IPS-11a (cell line): ENCODE measurements at regions not wholly inside any gene's neighbourhood (a gene's known extent, or its start where the extent isn't known, plus 50 kb on each side); places are given as distances from the start of the nearest gene placed in this dataset.
"Not testable (repeated sequence)": the region's sequence is repeated elsewhere in the genome, so short reads cannot be mapped to it uniquely, and the experiment has no call there.

ENCODE experiments used
- H3K4me3 ChIP-seq: one replicate; pipeline ENCODE4 v1.5.1; 2013; ENCODE audit warnings: low read depth, low read length, control low read depth

DNA sequence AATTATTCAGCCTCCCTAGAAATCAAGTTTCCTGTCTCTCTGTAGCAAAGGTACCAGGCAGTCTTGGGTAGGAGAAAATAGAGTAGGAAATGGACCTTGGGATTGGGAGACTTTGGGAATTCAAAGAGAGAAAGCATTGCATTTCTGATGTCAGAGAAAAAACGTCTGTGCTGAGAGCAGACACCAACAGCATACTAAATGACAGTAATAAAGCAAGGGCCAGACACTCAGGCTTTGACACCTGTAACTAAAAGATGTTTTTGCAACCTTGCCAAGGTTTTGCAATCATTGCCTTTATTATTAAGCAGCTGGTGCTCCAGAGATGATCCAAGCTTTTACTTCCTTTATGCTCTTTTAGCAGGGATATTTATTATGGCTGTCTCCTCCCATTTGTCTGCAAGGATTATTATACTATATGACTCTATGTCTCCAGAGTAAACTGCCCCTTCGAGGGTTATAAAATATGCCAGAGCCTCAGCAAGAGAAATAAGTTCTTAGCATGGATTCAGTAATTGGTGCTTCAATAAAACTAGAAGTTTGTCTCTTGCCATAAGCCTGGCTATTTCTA, 85.2 kb upstream of the GRAMD1B start:
- H3K4me3 ChIP-seq, result no peak overlapping the region

DNA sequence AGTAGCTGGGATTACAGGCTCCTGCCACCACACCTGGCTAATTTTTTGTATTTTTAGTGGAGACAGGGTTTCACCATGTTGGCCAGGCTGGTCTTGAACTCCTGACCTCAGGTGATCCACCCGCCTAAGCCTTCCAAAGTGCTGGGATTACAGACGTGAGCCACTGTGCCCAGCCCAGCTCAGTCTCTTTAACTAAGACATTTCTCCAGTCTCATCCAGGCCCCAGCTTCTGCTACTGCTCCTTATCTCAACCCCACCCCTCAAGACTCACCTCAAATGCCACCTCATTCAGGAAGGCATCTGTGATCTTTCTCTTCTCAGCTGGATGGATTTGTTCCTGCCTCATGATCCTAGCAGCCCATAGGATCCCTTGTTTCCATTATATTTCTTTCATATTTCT, 85.9 kb upstream of the GRAMD1B start:
- H3K4me3 ChIP-seq, result not testable (repeated sequence)

DNA sequence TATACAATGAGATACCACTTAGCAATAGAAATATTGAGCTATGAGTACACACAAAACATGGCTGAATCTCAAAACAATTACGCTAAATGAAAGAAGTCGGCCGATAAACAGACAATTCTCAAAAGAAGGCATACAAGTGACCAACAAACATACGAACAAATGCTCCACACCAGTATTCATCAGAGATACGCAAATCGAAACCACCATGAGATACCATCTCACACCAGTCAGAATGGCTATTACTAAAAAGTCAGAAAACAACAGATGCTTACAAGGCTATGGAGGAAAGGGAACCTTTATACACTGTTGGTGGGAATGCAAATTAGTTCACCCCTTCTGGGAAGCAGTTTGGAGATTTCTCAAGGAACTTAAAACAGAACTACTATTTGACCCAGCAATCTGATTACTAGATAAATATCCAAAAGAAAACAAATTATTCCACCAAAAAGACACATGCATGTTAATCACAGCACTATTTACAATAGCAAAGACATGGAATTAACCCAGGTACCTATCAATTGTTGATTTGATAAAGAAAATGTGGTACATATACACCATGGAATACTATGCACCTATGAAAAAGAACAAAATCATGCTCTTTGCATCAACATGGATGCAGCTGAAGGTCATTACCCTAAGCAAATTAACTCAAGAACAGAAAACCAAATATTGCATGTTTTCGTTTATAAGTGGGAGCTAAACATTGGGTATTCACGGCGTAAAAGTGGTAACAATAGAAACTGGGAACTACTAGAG, 90.9 kb upstream of the GRAMD1B start:
- H3K4me3 ChIP-seq, result no peak overlapping the region

DNA sequence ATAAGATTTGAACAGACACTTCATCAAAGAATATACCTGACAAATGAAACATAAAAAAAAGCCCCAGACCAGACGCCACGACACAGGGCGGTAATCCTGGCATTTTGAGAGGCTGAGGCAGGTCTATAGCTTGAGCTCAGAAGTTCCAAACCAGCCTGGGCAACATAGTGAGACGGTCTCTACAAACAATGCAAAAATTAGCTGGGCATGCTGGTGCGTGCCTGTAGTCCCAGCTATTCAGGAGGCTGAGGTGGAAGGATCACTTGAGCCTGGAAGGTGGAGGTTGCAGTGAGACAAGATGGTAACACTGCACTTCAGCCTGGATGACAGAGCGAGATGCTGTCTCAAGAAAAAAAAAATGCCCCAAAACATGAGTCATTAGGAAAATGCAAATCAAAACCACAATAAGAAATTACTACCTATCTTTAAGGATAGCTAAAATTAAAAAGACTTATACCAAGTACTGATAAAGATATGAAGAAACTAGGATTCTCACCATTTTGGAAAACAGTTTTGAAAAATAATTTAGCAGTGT, 91.7 kb upstream of the GRAMD1B start:
- no peak overlapping the region for H3K4me3 ChIP-seq

DNA sequence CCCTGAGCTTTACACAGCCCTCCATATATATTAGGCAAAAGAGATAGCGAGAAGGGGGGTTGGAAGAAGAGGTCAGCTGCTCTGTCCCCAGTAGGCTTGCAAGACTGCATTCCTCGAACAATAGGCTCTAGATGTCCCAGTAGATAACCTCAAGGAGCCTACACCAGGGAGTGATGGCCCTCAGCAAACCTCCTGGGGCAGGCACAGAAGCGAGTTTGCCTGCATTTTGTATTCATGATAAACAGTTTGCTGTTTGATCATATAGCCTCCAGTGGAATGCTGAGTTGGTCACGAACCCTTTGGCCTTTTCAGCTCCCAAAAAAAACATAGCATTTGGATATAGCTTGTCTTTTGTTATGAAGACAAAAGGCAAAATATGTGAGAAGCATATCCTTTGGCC, 95.1 kb upstream of the GRAMD1B start:
- no peak overlapping the region for H3K4me3 ChIP-seq

GRCh38 chr11:123332577-123332976, 97.5 kb upstream of the GRAMD1B start:
- not testable (repeated sequence) for H3K4me3 ChIP-seq

GRCh38 chr11:123330948-123331347, 99.1 kb upstream of the GRAMD1B start:
- H3K4me3 ChIP-seq, result no peak overlapping the region

- H3K4me3 ChIP-seq, result no peak overlapping the region
These were observed 99.6 kb upstream of the GRAMD1B start for GRCh38 chr11:123330471-123330870.

GRCh38 chr11:123330071-123330470, 100.0 kb upstream of the GRAMD1B start:
- H3K4me3 ChIP-seq, result no peak overlapping the region

DNA sequence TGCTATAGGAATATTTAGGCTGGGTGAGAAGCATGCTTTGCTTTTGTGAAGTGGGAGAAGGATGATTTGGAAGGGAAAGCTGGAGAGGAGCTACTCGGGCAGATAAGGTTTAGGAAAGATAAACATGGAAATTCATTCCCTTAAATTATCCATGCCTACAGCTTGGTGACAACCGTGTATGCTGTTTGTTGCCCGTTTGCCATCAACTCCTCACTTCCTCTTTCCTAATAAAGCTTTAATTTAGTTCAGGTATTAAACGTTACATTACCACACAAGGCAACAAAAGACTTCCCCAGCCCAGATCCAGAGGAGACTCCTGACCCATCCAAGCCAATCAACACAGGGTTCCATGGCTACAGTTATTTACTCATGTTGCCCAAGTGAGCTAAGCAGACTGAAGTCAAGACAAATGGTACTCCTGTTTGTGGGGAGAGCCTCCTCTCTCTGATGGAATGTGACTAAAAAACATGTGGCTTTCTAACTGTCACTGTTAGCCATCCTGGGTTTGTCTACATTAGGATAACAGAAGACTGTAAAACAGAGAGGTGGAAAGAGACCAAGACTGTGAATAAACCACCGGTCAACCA, 101.7 kb upstream of the GRAMD1B start:
- H3K4me3 ChIP-seq, result no peak overlapping the region

DNA sequence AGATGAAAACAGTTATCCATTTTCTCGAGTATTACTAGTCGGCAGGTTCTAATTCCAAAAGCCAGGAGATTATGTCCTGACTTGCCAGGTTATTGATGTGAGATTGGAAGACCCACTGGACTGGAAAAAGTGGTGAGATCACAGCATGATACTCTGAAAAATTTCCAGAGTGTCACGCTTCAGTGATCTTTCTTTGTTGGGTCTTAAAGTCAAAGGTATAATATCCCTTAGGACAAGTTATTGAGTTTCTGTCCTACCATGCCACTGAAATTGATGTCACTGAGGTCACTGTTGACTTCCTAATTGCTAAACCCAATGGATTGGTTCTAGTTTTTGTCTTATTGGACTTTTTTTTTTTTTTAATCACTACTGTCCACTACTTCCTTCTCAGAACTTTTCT, 104.5 kb upstream of the GRAMD1B start:
- no peak overlapping the region for H3K4me3 ChIP-seq

DNA sequence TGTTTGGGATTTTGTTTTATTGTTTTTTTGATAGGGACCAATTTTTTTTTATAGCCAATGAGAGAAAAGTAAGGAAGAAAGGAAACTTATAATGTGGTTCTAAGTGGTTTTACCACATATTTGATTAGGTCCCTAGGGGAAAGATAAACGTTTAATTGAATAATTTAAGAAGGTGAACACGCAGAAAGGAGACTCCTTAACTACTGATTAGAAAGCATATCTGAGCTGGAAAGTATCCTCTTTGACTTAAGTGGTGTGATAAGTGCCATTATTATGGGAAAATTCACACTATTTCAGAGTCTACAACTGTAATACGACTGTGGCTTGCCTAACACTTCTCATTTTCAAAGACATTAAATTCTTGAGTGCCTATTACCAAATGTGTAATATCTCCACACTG, 106.5 kb upstream of the GRAMD1B start:
- H3K4me3 ChIP-seq, result no peak overlapping the region

- H3K4me3 ChIP-seq, result no peak overlapping the region
These were observed 108.4 kb upstream of the GRAMD1B start for GRCh38 chr11:123321636-123322035.

DNA sequence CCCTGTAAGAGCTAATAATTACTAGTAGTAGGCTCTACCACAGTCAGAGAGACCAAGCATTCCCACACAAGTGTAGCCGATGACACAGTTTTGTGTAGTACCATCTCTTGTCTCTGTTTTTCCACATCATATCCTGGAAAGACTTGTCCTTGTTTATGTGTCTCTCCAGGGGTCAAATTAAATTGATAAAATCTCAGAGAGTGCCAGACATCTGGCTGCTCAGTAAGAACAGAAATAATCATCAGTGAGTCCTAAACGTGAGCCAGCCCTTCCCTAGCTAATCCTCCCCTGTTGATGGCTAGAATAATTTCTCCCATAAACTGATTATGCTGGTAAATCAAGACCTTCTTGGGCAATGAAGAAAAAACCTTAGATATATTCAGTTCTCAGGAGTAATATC, 111.4 kb upstream of the GRAMD1B start:
- H3K4me3 ChIP-seq, result no peak overlapping the region

DNA sequence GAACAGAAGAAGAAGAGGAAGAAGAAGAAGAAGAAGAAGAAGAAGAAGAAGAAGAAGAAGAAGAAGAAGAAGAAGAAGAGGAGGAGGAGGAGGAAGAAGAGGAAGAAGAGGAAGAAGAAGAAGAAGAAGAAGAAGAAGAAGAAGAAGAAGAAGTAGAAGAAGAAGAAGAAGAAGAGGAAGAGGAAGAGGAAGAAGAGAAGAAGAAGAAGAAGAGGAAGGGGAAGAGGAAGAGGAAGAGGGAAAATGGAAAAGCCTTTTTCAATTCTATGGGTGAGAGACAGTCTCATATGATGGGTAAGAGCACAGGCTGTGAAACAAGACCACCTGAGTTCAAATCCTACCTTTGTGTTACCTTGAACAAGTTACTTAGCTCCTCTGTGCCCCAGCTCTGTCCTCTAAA, 111.9 kb upstream of the GRAMD1B start:
- H3K4me3 ChIP-seq, result not testable (repeated sequence)

DNA sequence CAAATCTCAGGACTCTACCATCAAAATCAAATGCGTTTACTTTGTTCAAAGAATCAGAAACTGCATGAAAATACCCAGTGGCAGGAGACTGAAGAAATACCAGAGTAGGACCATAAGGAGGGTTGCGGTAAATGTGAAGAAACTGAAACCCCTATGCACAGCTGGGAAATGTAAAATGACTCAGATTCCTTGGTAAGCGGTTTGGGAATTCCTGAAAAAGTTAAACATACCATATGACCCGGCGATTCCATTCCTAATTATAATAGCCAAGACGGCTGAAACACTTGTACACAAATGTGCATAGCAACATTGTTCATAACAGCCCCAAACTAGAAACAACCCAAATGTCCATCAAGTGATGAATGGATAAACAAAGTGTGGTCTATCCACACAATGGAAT, 114.1 kb upstream of the GRAMD1B start:
- no peak overlapping the region for H3K4me3 ChIP-seq

DNA sequence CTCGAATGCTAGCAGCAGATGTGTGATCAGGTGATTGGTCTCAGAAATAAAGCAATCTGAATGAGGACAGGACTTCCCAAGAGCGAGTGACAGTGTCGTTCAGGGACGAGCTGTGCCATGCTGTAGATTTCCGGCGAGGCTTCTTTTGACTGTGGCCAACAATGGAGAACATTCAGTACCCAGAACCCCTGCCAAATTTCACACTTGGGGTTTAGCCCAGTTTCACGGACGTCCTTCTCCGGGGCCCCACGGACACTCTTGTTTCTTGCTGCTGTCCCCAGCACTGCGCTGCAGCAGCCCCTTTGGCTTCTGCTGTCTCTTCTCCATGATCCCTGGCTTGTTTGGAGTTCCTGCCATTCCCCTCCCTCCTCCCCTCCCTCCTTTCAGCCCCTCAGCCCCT, 115.1 kb upstream of the GRAMD1B start:
- H3K4me3 ChIP-seq, result no peak overlapping the region

- H3K4me3 ChIP-seq, result no peak overlapping the region
These were observed 116.8 kb upstream of the GRAMD1B start for GRCh38 chr11:123313262-123313661.

DNA sequence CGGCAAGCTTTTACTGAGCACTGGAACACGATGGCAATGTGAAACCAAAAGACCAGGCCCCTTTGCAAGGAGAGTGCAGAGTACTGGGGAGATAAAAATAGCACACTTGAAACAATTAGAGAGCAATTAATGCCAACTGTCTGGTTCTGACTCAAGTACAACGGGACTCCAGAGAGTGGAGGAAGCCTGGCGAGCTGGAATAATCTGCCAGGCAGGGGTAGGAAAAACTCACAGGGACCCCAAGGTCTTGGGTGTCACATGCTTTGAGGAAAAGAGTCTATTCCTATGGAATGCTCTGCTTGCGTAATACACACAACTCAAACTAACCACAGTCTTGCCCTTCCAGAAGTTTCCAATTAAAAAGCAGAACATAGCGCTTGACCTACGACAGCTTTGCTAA, 113.0 kb upstream of the CLMP start:
- H3K4me3 ChIP-seq, result no peak overlapping the region

DNA sequence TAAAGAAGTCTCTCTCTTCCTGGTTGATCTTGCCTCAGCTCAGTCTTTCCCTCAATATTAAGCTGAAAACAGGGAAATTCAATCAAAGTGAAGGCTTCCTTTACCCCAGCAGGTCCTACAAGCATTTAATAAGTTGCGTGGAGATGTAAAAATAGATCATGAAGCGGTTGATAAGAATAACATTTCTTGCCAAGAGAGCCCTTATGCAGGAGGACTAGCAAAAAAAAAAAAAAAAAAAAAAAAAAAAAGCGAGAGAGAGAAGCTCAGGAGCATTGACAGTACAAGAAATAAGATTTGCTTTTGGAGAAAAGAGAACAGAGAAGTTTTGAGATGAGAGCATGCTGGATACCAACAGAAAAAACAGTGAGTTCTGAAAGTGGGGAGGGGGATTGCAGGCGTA, 112.2 kb upstream of the CLMP start:
- H3K4me3 ChIP-seq, result no peak overlapping the region

GRCh38 chr11:123306531-123306930, 111.5 kb upstream of the CLMP start:
- H3K4me3 ChIP-seq, result no peak overlapping the region

DNA sequence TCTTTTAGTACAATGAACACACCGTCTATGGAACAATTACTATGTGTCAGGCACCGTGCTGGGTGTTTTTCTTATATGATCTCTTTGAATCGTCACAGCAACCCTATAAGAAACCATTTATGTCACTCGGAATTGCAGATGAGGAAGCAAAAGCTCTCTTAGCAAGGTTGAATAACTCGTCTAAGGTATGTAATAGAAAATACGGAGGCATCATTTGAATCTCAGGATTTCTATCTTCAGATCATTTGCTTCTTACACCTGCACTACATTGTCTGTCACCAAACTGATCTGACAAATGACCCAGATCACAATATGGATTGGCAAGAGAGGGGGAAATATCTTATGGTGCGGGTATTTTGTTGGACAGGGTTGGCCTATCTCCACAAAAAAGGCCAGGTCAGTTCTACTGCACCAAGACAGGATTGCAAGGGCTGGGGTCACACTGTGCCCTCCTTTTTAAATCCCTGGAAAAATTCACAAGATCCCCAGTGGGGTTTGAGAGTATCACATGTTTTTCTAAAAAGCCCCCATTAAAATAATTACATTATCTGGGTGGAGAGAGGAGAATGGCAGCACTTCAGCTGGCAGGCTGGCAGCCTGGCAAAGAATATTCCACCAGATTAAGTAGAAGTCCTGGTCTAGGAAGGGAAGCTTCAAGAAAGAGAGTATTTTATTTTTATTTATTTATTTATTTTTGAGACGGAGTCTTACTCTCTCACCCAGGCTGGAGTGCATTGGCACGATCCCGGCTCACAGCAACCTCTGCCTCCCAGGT, 110.7 kb upstream of the CLMP start:
- H3K4me3 ChIP-seq, result no peak overlapping the region
